ENCODE measurements at regions not wholly inside any gene's neighbourhood (a gene's known extent, or its start where the extent isn't known, plus 50 kb on each side); places are given as distances from the start of the nearest gene placed in this dataset.

DNA sequence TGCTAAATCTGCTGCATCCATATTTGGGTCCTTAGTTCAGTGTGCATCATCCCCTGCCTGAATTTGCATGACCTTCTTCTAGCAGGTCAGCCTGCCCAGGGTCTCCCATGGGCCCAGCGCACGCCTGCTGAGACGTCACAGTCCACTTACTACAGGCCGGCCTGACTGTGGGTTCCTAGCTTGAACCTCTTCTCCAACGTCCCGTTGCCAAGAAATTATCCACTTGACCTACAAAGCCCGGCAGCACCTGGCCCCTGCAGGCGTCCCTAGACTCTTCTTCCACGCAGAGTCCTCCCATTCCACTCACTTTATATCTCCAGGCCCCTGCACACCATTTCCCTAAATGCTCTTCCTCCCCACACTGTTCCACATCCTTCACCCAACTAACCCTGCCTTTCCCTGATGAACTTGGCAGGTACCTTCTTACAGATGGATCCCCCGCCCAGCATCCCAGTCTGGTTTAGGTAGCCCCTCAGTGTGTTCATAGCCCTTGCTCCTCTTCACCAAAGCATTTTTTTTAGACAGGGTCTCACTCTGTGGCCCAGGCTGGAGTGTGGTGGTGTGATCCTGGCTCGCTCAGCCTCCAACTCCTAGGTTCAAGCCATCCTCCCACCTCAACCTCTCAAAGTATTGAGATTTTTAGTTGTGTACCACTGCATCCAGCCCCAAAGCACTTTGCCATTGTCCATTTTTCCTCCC lies 155.0 kb upstream of the SOX1 start:
- no peak overlapping the region for H3K27ac ChIP-seq
- peak in 1 of 2 donors; percentile 58 for DNase-seq (ENCODE audit: low spot score in 2 of 2)
- TF ChIP-seq, protein P1, sequence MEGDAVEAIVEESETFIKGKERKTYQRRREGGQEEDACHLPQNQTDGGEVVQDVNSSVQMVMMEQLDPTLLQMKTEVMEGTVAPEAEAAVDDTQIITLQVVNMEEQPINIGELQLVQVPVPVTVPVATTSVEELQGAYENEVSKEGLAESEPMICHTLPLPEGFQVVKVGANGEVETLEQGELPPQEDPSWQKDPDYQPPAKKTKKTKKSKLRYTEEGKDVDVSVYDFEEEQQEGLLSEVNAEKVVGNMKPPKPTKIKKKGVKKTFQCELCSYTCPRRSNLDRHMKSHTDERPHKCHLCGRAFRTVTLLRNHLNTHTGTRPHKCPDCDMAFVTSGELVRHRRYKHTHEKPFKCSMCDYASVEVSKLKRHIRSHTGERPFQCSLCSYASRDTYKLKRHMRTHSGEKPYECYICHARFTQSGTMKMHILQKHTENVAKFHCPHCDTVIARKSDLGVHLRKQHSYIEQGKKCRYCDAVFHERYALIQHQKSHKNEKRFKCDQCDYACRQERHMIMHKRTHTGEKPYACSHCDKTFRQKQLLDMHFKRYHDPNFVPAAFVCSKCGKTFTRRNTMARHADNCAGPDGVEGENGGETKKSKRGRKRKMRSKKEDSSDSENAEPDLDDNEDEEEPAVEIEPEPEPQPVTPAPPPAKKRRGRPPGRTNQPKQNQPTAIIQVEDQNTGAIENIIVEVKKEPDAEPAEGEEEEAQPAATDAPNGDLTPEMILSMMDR (IDR thresholded peaks at IDR 0.05): no peak
- TF ChIP-seq EP300 (IDR thresholded peaks at IDR 0.05): no peak
- no peak for TF ChIP-seq POLR2AphosphoS5 (IDR thresholded peaks at IDR 0.05)
- no peak for TF ChIP-seq POLR2A (IDR thresholded peaks at IDR 0.05)
- H3K27me3 ChIP-seq: peaks cover 7% of the 10 kb centered on the region
- H3K4me3 ChIP-seq: no peak overlapping the region
- H3K36me3 ChIP-seq: no peaks in the 10 kb centered on the region
- no peaks in the 10 kb centered on the region for H3K9me3 ChIP-seq
- H3K4me1 ChIP-seq: no peaks in the 10 kb centered on the region
- WGBS: 92% methylated on average over 11 of the region's 11 CpGs

DNA sequence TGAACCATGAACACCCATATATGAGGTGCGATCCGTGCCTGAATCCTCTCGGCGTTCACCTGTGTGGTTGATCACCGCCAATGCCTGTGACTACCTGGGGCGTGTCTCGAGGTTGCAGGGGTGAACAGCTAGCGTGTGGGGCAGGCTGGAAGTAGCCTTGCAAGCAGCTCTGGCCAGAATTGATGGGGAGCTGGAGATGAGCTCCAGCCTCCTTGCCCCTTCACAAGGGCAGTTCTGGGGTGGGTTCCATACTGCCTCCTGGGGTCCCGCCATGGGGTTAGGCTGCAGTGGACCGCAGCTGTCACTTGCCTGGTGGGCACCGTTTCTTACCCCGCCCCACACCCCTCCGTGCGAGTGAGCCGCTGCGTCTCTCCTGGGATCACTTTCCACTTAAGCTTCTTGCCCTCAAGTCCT lies 154.5 kb upstream of the SOX1 start:
- no peak overlapping the region for H3K4me3 ChIP-seq
- H3K36me3 ChIP-seq: no peaks in the 10 kb centered on the region
- H3K27me3 ChIP-seq: peaks cover 7% of the 10 kb centered on the region
- TF ChIP-seq, protein P1 (IDR thresholded peaks at IDR 0.05): no peak
- no peak for TF ChIP-seq EP300 (IDR thresholded peaks at IDR 0.05)
- TF ChIP-seq POLR2A (IDR thresholded peaks at IDR 0.05): no peak
- TF ChIP-seq POLR2AphosphoS5 (IDR thresholded peaks at IDR 0.05): no peak
- no peaks in the 10 kb centered on the region for H3K9me3 ChIP-seq
- DNase-seq (ENCODE audit: low spot score in 2 of 2): peak; percentile 24 to 55
- no peaks in the 10 kb centered on the region for H3K4me1 ChIP-seq
- 94% methylated on average over 16 of the region's 16 CpGs for WGBS
- H3K27ac ChIP-seq: no peak overlapping the region

DNA sequence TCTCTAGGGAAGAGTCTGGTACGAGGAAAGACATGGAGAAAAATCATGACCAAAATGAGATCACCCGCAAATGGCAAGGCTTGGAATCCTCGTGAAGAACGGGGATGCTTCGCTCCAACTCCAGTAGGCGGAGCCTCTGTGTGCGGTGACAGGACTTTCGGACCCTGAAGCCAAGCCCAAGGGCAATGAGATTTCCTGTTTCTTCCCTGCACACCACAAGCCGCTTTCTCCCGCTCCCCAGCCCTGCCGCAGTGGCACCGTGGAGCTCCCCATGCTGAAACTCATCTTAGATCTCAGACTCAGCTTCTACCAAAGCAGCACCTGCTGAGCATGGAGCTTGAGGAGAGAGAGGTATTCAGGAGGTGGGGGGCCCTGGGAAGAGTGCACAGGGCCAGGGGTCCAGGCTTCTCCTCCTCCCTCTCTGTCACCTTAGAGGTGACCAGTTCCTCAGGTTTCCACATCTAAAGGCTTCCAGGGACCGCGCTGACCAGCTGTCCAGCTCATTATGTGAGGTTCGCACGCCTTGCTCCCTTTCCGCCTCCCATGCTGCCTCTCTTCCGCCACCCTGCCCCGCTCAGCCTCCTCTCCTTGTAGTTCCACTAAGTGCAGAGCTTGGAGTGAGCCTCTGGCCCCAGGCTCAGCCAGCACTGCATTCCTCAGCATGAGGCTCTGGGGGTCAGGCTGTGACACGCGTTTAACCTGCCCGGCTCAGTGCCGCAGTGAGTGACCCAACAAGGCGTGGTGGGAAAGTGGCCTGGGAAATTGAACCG lies 153.8 kb upstream of the SOX1 start:
- Histone ChIP-seq H3K27me3 (peaks cover 7% of the 10 kb centered on the region), H3K4me1 (no peaks in the 10 kb centered on the region), H3K27ac (no peak overlapping the region), H3K4me3 (no peak overlapping the region), H3K36me3 (no peaks in the 10 kb centered on the region), H3K9me3 (no peaks in the 10 kb centered on the region)
- DNase-seq (ENCODE audit: low spot score in 2 of 2): peak; percentile 33 to 72
- no peak for TF ChIP-seq POLR2AphosphoS5 (IDR thresholded peaks at IDR 0.05)
- no peak for TF ChIP-seq POLR2A (IDR thresholded peaks at IDR 0.05)
- TF ChIP-seq, protein P1 (IDR thresholded peaks at IDR 0.05): no peak
- TF ChIP-seq EP300 (IDR thresholded peaks at IDR 0.05): no peak
- 53% methylated on average over 25 of the region's 25 CpGs for WGBS

DNA sequence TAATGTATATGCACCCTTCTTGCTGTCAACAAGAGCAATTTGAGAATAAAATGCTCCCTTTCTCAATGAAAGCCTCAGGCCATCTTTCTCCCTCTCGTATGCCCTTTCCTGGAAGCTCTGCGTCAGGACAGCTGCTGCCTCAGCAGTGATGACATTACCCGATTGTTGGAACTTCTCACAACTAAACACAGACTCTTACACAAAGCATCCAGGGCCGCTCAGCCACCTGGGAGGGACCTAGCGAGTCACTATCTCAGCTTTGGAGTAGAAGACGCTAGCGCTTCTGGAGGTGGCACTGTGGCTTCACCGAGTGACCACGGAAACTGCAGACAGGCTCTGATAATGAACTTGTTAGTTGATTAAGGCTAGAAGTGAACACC lies 153.2 kb upstream of the SOX1 start:
- Histone ChIP-seq H3K36me3 (no peaks in the 10 kb centered on the region), H3K4me1 (no peaks in the 10 kb centered on the region), H3K27ac (no peak overlapping the region), H3K27me3 (peaks cover 7% of the 10 kb centered on the region), H3K9me3 (no peaks in the 10 kb centered on the region), H3K4me3 (no peak overlapping the region)
- WGBS: 51% methylated on average over 7 of the region's 9 CpGs
- DNase-seq (ENCODE audit: low spot score in 2 of 2): peak; percentile 24 to 45
- no peak for TF ChIP-seq EP300 (IDR thresholded peaks at IDR 0.05)
- TF ChIP-seq POLR2AphosphoS5 (IDR thresholded peaks at IDR 0.05): no peak
- TF ChIP-seq POLR2A (IDR thresholded peaks at IDR 0.05): no peak
- TF ChIP-seq, protein P1 (IDR thresholded peaks at IDR 0.05): no peak

All from suprapubic skin (tissue), 4 donors.